Mucosa of descending colon (tissue), 3 donors: ENCODE measurements at regions not wholly inside any gene's neighbourhood (a gene's known extent, or its start where the extent isn't known, plus 50 kb on each side); places are given as distances from the start of the nearest gene placed in this dataset.
"Not testable (repeated sequence)": the region's sequence is repeated elsewhere in the genome, so short reads cannot be mapped to it uniquely, and the experiment has no call there.

Experiments
- ATAC-seq: fragments of 200-7000 bp; cut with Tn5 transposase; one replicate; pipeline ENCODE4 v1.9.1; 2020; ENCODE audit warnings: mild to moderate bottlenecking, moderate library complexity
- DNase-seq, 3 donors: peaks; one replicate each; pipeline ENCODE4 v3.0.0-alpha.2; 2020
- H3K36me3 ChIP-seq: fragments of 200-600 bp; one replicate; pipeline ENCODE4 v1.8.0; 2021; ENCODE audit warnings: low read depth, mild to moderate bottlenecking
- H3K4me1 ChIP-seq: fragments of 200-600 bp; one replicate; pipeline ENCODE4 v1.8.0; 2021; ENCODE audit warnings: low read depth, mild to moderate bottlenecking
- H3K4me3 ChIP-seq: fragments of 200-600 bp; one replicate; pipeline ENCODE4 v1.8.0; 2021; ENCODE audit warnings: mild to moderate bottlenecking
- H3K9me3 ChIP-seq: fragments of 200-600 bp; one replicate; pipeline ENCODE4 v1.8.0; 2021; ENCODE audit warnings: mild to moderate bottlenecking
- intact Hi-C, 2 donors: fragments of 100-400 bp; cut with DNase I in 1 of 2; cut with micrococcal nuclease in 1 of 2; formaldehyde crosslinking; loops; one replicate each; pipeline versions ENCODE4 v1.11.0 to v1.11.1; 2022; cut with DNase I, micrococcal nuclease
- TF ChIP-seq, protein P1 (sequence below): fragments of 200-600 bp; IDR thresholded peaks from one replicate; pipeline ENCODE4 v1.8.0; 2022; ENCODE audit warnings: antibody characterized with exemption, mild to moderate bottlenecking
- donor health status: DM: no; HTN: no; CAD: no; lungs with moderate emphysema.
- donor health status: DM: no; HTN: no; CAD: no.
- donor health status: DM: no; HTN: yes; CAD: no.

DNA sequence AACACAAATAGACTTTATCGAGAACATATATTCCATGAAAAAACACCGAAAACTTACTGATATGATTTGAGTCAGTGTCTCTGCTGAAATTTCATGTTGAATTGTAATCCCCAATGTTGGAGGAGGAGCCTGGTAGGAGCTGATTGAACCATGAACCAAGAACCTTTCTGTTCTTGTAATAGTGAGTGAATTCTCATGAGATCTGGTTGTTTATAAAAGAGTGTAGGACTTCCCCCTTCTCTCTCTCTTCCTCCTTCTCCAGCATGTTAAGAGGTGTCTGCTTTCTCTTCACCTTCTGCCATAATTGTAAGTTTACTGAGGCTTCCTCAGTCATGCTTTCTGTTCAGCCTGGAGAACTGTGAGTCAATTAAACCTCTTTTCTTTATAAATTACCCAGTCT is 1289.3 kb upstream of the CITED2 start:
- Histone ChIP-seq H3K9me3 (no peaks in the 10 kb centered on the region), H3K36me3 (no peaks in the 10 kb centered on the region), H3K4me3 (no peak overlapping the region), H3K4me1 (no peaks in the 10 kb centered on the region)
- TF ChIP-seq, protein P1, sequence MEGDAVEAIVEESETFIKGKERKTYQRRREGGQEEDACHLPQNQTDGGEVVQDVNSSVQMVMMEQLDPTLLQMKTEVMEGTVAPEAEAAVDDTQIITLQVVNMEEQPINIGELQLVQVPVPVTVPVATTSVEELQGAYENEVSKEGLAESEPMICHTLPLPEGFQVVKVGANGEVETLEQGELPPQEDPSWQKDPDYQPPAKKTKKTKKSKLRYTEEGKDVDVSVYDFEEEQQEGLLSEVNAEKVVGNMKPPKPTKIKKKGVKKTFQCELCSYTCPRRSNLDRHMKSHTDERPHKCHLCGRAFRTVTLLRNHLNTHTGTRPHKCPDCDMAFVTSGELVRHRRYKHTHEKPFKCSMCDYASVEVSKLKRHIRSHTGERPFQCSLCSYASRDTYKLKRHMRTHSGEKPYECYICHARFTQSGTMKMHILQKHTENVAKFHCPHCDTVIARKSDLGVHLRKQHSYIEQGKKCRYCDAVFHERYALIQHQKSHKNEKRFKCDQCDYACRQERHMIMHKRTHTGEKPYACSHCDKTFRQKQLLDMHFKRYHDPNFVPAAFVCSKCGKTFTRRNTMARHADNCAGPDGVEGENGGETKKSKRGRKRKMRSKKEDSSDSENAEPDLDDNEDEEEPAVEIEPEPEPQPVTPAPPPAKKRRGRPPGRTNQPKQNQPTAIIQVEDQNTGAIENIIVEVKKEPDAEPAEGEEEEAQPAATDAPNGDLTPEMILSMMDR = no peak
- ATAC-seq (no peak), DNase-seq (no peak)
- intact Hi-C loops = no loop called here

DNA sequence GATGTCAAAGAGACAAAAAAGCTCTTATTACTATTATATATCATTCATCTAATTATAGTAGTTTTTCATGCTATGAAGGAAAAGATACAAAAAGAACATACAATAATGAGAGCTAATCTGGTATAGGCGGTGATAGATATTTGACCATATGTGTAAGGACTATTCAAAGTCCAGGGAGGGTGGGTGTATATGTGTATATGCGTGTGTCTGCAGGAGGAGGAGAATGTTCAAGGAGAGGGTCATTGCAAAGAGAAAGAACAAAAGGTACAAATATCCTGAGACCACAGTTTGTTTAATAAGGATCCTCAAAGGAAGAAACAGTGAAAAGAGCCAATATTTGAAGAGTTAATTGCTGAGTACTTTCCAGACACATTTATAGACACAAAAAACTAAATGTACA is 1288.6 kb upstream of the CITED2 start:
- TF ChIP-seq, protein P1 = no peak
- Histone ChIP-seq H3K4me1 (no peaks in the 10 kb centered on the region), H3K4me3 (no peak overlapping the region), H3K9me3 (no peaks in the 10 kb centered on the region), H3K36me3 (no peaks in the 10 kb centered on the region)
- intact Hi-C loops = no loop called here
- DNase-seq = no peak
- no peak for ATAC-seq

DNA sequence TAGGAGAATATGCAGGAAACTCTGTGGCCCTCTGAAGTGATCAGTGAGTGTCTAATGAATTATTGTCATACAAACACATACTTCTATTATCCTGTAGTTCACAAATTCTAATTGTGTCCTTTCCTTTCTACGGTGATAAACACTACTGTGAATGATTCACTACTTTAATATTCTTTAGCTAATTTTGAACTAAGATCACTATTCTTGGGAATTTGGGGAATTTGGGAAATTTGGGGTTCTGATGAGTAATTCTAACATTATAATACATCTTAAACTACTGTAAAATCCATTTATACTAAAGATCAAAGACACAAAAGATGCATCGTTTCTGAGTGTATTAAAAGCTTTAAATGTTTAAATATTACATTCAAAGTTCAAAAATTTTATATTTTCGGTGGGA is 1287.2 kb upstream of the CITED2 start:
- intact Hi-C loops = no loop called here

DNA sequence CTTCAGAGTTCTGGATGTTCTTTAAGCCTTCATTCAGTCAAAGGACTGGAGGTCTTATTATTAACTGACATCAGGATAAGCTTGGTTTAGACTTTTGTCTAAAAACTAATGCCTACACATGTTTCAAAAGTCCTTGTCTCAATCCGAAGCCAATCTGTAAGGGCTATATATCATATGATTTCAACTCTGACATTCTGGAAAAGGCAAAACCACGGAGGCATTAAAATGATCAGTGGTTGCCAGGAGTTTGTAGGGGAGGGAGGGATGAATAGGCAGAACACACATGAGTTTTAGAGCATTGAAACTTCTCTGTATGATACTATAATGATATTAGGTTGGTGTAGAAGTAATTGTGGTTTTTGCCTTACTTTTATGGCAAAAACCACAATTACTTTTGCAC is 1285.8 kb upstream of the CITED2 start:
- no peak overlapping the region for H3K4me3 ChIP-seq
- TF ChIP-seq, protein P1 = no peak
- H3K9me3 ChIP-seq = no peaks in the 10 kb centered on the region
- ATAC-seq (no peak), DNase-seq (no peak)
- no peaks in the 10 kb centered on the region for H3K36me3 ChIP-seq
- intact Hi-C loops = no loop called here
- H3K4me1 ChIP-seq = no peaks in the 10 kb centered on the region

More for the DNA sequence above, 1287.2 kb upstream of the CITED2 start:
- Histone ChIP-seq H3K4me1 (no peaks in the 10 kb centered on the region), H3K9me3 (no peaks in the 10 kb centered on the region), H3K36me3 (no peaks in the 10 kb centered on the region), H3K4me3 (no peak overlapping the region)
- ATAC-seq = no peak
- TF ChIP-seq, protein P1 = no peak
- no peak for DNase-seq

DNA sequence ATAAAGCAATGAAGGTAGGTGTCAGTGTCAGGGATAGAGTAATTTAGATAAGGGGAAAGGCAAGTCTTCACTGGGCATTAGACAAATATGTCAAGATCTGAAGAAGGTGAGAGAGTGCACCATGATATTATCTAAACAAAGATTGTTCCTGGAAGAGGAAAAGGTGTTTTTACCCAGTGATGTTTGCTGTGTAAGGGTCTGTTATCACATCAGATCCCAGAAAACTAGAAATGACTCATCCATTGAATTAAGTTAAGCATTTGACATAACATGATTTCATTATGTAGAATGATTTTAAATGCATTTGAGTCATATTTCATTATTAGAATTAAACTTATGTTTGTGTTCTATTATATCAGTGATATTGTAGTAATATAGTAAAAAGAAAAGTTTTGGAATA is 1279.5 kb upstream of the CITED2 start:
- TF ChIP-seq, protein P1 = no peak
- ATAC-seq = no peak

DNA sequence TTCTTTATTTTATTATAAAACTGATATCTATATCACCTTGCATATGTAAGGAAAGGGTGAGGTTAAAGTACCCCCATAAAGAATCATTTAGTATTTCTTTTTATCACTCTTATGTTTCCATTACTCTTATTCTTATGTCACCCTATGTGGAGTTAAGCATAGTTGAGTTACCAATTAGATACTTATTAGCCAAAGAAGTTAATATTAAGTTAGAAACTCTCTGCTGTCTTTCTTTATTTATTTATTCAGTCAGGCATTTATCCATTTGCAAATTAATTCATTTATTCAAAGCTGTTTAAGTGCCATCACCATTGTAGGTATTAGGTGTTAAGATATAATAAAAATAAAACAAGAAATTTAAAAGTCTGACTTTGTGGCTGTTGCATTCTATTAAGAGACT is 1279.1 kb upstream of the CITED2 start:
- DNase-seq (no peak), ATAC-seq (no peak)
- intact Hi-C loops = no loop called here
- Histone ChIP-seq H3K9me3 (no peaks in the 10 kb centered on the region), H3K4me3 (no peak overlapping the region), H3K4me1 (no peaks in the 10 kb centered on the region), H3K36me3 (no peaks in the 10 kb centered on the region)
- TF ChIP-seq, protein P1 = no peak

More for the DNA sequence above, 1279.5 kb upstream of the CITED2 start:
- H3K4me3 ChIP-seq = no peak overlapping the region
- intact Hi-C loops = no loop called here
- H3K36me3 ChIP-seq = no peaks in the 10 kb centered on the region
- no peak for DNase-seq
- no peaks in the 10 kb centered on the region for H3K9me3 ChIP-seq
- H3K4me1 ChIP-seq = no peaks in the 10 kb centered on the region

DNA sequence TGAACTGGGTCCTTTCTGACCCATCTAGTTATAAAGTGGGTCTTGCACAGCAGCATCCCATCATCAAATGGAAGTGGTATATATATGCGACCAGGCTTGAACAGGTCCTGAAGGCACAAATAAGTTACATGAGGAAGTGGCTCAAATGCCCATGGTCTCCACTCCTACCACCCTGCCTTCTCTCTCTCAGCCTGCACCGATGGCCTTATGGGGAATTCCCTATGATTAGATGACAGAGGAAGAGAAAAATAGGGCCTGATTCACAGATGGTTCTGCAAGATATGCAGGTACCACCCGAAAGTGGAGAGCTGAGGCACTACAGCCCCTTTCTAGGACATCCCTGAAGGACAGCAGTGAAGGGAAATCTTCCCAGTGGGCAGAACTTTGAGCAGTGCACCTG is 1275.1 kb upstream of the CITED2 start:
- H3K4me1 ChIP-seq, H3K4me3 ChIP-seq, DNase-seq, intact Hi-C loops, H3K36me3 ChIP-seq, ATAC-seq, H3K9me3 ChIP-seq: not testable (repeated sequence)

DNA sequence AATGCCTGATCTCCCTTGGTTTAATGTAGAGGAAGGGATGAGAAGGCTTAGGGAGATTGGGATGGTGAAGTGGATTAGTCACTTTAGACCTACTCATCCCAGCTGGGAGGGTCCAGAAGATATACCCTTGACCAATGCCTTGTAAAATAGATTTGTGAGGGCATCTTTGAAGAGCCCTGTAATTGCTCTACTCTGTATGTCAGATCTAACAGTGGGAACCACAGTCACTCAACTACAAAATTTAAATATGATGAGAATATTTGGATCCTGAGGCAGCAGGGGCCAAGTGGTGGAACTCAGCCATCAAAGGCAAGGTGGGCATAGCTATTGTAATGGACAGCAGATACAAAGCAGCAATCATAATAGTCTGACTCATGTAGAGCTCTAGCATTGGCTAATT is 1272.9 kb upstream of the CITED2 start:
- intact Hi-C loops = not testable (repeated sequence)

More for the DNA sequence above, 1272.9 kb upstream of the CITED2 start:
- not testable (repeated sequence) for H3K4me1 ChIP-seq, ATAC-seq, H3K9me3 ChIP-seq, H3K4me3 ChIP-seq, H3K36me3 ChIP-seq, DNase-seq
